H1 (cell line): ENCODE measurements at regions not wholly inside any gene's neighbourhood (a gene's known extent, or its start where the extent isn't known, plus 50 kb on each side); places are given as distances from the start of the nearest gene placed in this dataset.

Experiments used
- CTCF ChIA-PET: fragments of 300-600 bp; sonication (Branson Sonifier 250); formaldehyde crosslinking; loops from one replicate; lab custom pipeline; 2021; ENCODE audit not compliant: partially characterized antibody; lab: Charles Lee
- POLR2A ChIA-PET: fragments of 300-600 bp; sonication (Branson Sonifier 250); formaldehyde crosslinking; loops from one replicate; lab custom pipeline; 2021; ENCODE audit warnings: inconsistent platforms; ENCODE audit not compliant: partially characterized antibody; lab: Charles Lee
- DNase-seq, 2 experiments: peaks; one replicate each; pipeline versions ENCODE4 v3.0.0 to v3.0.0-alpha.2; 2010 to 2022; ENCODE audit warnings: low spot score in 2 of 2, low read depth in 1 of 2, mixed read lengths in 1 of 2
- FAIRE-seq: peaks from 2 replicates; lab custom pipeline; 2011; peaks lifted over from hg19 to GRCh38; lab: Jason Lieb, UNC
- H2AFZ ChIP-seq: 2 replicates; pipeline ENCODE4 v1.8.1; 2012; ENCODE audit warnings: low read length, inconsistent platforms
- H2AK5ac ChIP-seq: 2 replicates; pipeline ENCODE4 v1.6.1; 2013; ENCODE audit warnings: low read depth, low read length
- H2BK120ac ChIP-seq: replicated peaks from 2 replicates; pipeline ENCODE3; 2013; ENCODE audit warnings: low read depth, low read length, inconsistent platforms
- H2BK12ac ChIP-seq: 2 replicates; pipeline ENCODE4 v1.6.1; 2013; ENCODE audit warnings: low read depth, low read length
- H2BK15ac ChIP-seq: 2 replicates; pipeline ENCODE4 v1.6.1; 2013; ENCODE audit warnings: low read length
- H2BK20ac ChIP-seq: 2 replicates; pipeline ENCODE4 v1.6.1; 2013; ENCODE audit warnings: low read length
- H2BK5ac ChIP-seq: 2 replicates; pipeline ENCODE4 v1.6.1; 2013; ENCODE audit warnings: low read depth, low read length
- H3K14ac ChIP-seq: 2 replicates; pipeline ENCODE4 v1.6.1; 2013; ENCODE audit warnings: inconsistent platforms; ENCODE audit not compliant: insufficient read length
- H3K18ac ChIP-seq: 2 replicates; pipeline ENCODE4 v1.6.1; 2013; ENCODE audit warnings: low read length; ENCODE audit errors: extremely low read depth
- H3K23ac ChIP-seq: 2 replicates; pipeline ENCODE4 v1.6.1; 2013; ENCODE audit warnings: inconsistent platforms; ENCODE audit not compliant: insufficient read length
- H3K23me2 ChIP-seq: 2 replicates; pipeline ENCODE4 v1.6.1; 2013; ENCODE audit warnings: low read depth, low read length
- H3K27ac ChIP-seq: 2 replicates; pipeline ENCODE4 v1.6.1; 2011; ENCODE audit warnings: low read depth, low read length, inconsistent platforms
- H3K27me3 ChIP-seq, 4 experiments: replicated peaks in 1 of 4; 1 replicate in 1 of 4; 2 replicates in 3 of 4; pipeline versions ENCODE4 v1.6.1 to v1.8.1; 2011 to 2013; ENCODE audit warnings: low read length in 3 of 4, mild to moderate bottlenecking in 3 of 4, inconsistent platforms in 2 of 4, mixed read lengths in 2 of 4, moderate library complexity in 1 of 4; ENCODE audit not compliant: control insufficient read depth in 3 of 4, insufficient read depth in 3 of 4; ENCODE audit errors: extremely low read depth in 1 of 4
- H3K36me3 ChIP-seq, 4 experiments: 2 replicates each; pipeline versions ENCODE4 v1.6.1 to v1.8.1; 2011 to 2013; ENCODE audit warnings: mild to moderate bottlenecking in 4 of 4, low read length in 3 of 4, moderate library complexity in 2 of 4, control low read depth in 1 of 4, inconsistent platforms in 1 of 4; ENCODE audit not compliant: insufficient read depth in 4 of 4, control insufficient read depth in 2 of 4
- H3K4ac ChIP-seq: replicated peaks from 2 replicates; pipeline ENCODE3; 2013; ENCODE audit warnings: low read length, low read depth, mixed read lengths, inconsistent platforms; ENCODE audit not compliant: insufficient read length
- H3K4me1 ChIP-seq, 4 experiments: replicated peaks in 1 of 4; 1 replicate in 1 of 4; 2 replicates in 3 of 4; pipeline versions ENCODE4 v1.6.1 to v1.8.1; 2011 to 2013; ENCODE audit warnings: low read length in 3 of 4, inconsistent platforms in 2 of 4, mixed read lengths in 1 of 4; ENCODE audit not compliant: insufficient read depth in 4 of 4, control insufficient read depth in 3 of 4
- H3K4me2 ChIP-seq, 2 experiments: 2 replicates each; pipeline versions ENCODE4 v1.6.1 to v1.8.1; 2011 to 2013; ENCODE audit warnings: low read depth in 2 of 2, low read length in 2 of 2, control low read depth in 1 of 2, inconsistent platforms in 1 of 2, mild to moderate bottlenecking in 1 of 2; ENCODE audit not compliant: insufficient read depth in 1 of 2
- H3K4me3 ChIP-seq, 4 experiments: fragments of 200-600, 300-600 bp in 1 of 4; sonication (generic), shearing (Covaris generic), sonication (Bioruptor Twin) in 1 of 4; 2 replicates each; pipeline versions ENCODE4 v1.5.1 to v1.8.1; 2011 to 2016; ENCODE audit warnings: low read length in 4 of 4, low read depth in 3 of 4, control low read depth in 2 of 4, inconsistent platforms in 2 of 4, mild to moderate bottlenecking in 2 of 4, mixed read lengths in 1 of 4, moderate library complexity in 1 of 4; ENCODE audit not compliant: insufficient read depth in 2 of 4; ENCODE audit errors: extremely low read depth in 1 of 4
- H3K56ac ChIP-seq: replicated peaks from 2 replicates; pipeline ENCODE3; 2013; ENCODE audit warnings: low read depth, mild to moderate bottlenecking, mixed read lengths, low read length, inconsistent platforms; ENCODE audit not compliant: insufficient read length
- H3K79me1 ChIP-seq: 2 replicates; pipeline ENCODE4 v1.6.1; 2013; ENCODE audit warnings: low read depth, low read length, control low read depth
- H3K79me2 ChIP-seq, 2 experiments: 2 replicates each; pipeline versions ENCODE4 v1.6.1 to v1.8.1; 2012 to 2013; ENCODE audit warnings: low read length in 2 of 2, mild to moderate bottlenecking in 2 of 2, inconsistent platforms in 1 of 2; ENCODE audit not compliant: insufficient read depth in 2 of 2, control insufficient read depth in 1 of 2
- H3K9ac ChIP-seq, 4 experiments: replicated peaks in 1 of 4; 1 replicate in 1 of 4; 2 replicates in 3 of 4; pipeline versions ENCODE4 v1.6.1 to v1.8.1; 2011 to 2013; ENCODE audit warnings: low read depth in 3 of 4, low read length in 3 of 4, control low read depth in 2 of 4, mild to moderate bottlenecking in 2 of 4, moderate library complexity in 2 of 4, inconsistent platforms in 1 of 4; ENCODE audit errors: extremely low read depth in 1 of 4
- H3K9me3 ChIP-seq, 2 experiments: 2 replicates each; pipeline versions ENCODE4 v1.6.1 to v1.8.1; 2012 to 2013; ENCODE audit warnings: mild to moderate bottlenecking in 2 of 2, moderate library complexity in 2 of 2, control low read depth in 1 of 2, inconsistent platforms in 1 of 2, low read depth in 1 of 2, low read length in 1 of 2, mixed read lengths in 1 of 2; ENCODE audit not compliant: insufficient read depth in 2 of 2
- H4K20me1 ChIP-seq, 2 experiments: replicated peaks in 1 of 2; 2 replicates each; pipeline versions ENCODE3 to v1.8.1; 2011 to 2013; ENCODE audit warnings: inconsistent platforms in 2 of 2, low read length in 2 of 2, mild to moderate bottlenecking in 1 of 2; ENCODE audit not compliant: insufficient read depth in 2 of 2, control insufficient read depth in 1 of 2
- H4K5ac ChIP-seq: 2 replicates; pipeline ENCODE4 v1.6.1; 2013; ENCODE audit warnings: low read length, low read depth, mixed read lengths, inconsistent platforms; ENCODE audit not compliant: insufficient read length
- H4K8ac ChIP-seq: 2 replicates; pipeline ENCODE4 v1.8.0; 2013; ENCODE audit warnings: mild to moderate bottlenecking, moderate library complexity, low read length, inconsistent platforms; ENCODE audit not compliant: insufficient read depth; ENCODE audit errors: extremely low read depth
- H4K91ac ChIP-seq: replicated peaks from 2 replicates; pipeline ENCODE3; 2013; ENCODE audit warnings: low read length, mixed read lengths, inconsistent platforms; ENCODE audit not compliant: insufficient read length
- CEBPB ChIP-seq: IDR thresholded peaks from 2 replicates; pipeline ENCODE4 v1.6.1; 2012; ENCODE audit warnings: low read depth, low read length
- CTBP2 ChIP-seq: IDR thresholded peaks from 2 replicates; pipeline ENCODE4 v1.7.0; 2011; ENCODE audit warnings: borderline replicate concordance, mild to moderate bottlenecking, moderate library complexity, mixed read lengths, low read length; ENCODE audit not compliant: insufficient read depth, insufficient read length
- HDAC6 ChIP-seq: IDR thresholded peaks from one replicate; pipeline ENCODE4 v1.7.1; 2012; ENCODE audit warnings: low read depth, mild to moderate bottlenecking, inconsistent platforms, low read length, moderate library complexity
- WGBS, 2 experiments: shearing (Covaris generic) in 1 of 2; methylation state at CpG; one replicate each; pipeline versions ENCODE4 v1.1.6 to v1.1.7; 2013 to 2015; ENCODE audit warnings: low lambda C conversion rate in 2 of 2, mixed read lengths in 2 of 2, inconsistent platforms in 1 of 2, low coverage in 1 of 2, missing lambda C conversion rate in 1 of 2; ENCODE audit not compliant: insufficient replicate concordance in 2 of 2, insufficient coverage in 1 of 2, insufficient read length in 1 of 2; ENCODE audit errors: extremely low coverage in 1 of 2, missing lambda C conversion rate in 1 of 2; 5-methylcytosine and 5-hydroxymethylcytosine counted together

GRCh38 chr13:81302677-81303076 lies 961.8 kb upstream of the SPRY2 start:
- Histone ChIP-seq H4K91ac (no peak overlapping the region), H4K5ac (no peak overlapping the region), H3K36me3 (no peaks in the 10 kb centered on the region), H2BK15ac (no peak overlapping the region), H3K4me2 (no peak overlapping the region), H3K9ac (no peak overlapping the region), H3K79me1 (no peaks in the 10 kb centered on the region), H3K56ac (no peak overlapping the region), H4K8ac (no peak overlapping the region), H3K4ac (no peak overlapping the region), H3K27me3 (no peaks in the 10 kb centered on the region), H3K23me2 (no peaks in the 10 kb centered on the region), H2AFZ (0 out of 2 replicates have a peak overlapping the region, but pooled peaks have one; percentile 3), H2BK12ac (no peak overlapping the region), H3K4me3 (no peak overlapping the region), H3K79me2 (no peaks in the 10 kb centered on the region), H2AK5ac (no peak overlapping the region), H2BK5ac (no peak overlapping the region), H3K23ac (no peak overlapping the region), H2BK120ac (no peak overlapping the region), H3K18ac (no peak overlapping the region), H3K14ac (no peak overlapping the region), H3K27ac (no peak overlapping the region), H2BK20ac (no peak overlapping the region), H3K9me3 (no peaks in the 10 kb centered on the region), H3K4me1 (no peaks in the 10 kb centered on the region), H4K20me1 (no peaks in the 10 kb centered on the region)
- TF ChIP-seq CEBPB = peak; percentile 23; the same call in 1 of the 2 replicates
- TF ChIP-seq CTBP2 = no peak
- no peak for TF ChIP-seq HDAC6
- DNase-seq (no peak), FAIRE-seq (no peak)
- 100% methylated on average over 2 of the region's 2 CpGs; no CpG with 5 or more reads in 1 of the 2 experiments for WGBS, 2 experiments
- POLR2A ChIA-PET = no interaction called here
- CTCF ChIA-PET = no interaction called here
